HEK293 (cell line): ENCODE measurements at regions not wholly inside any gene's neighbourhood (a gene's known extent, or its start where the extent isn't known, plus 50 kb on each side); places are given as distances from the start of the nearest gene placed in this dataset.

ENCODE experiments used
- CTCF ChIA-PET: fragments of 350-600 bp; formaldehyde crosslinking; extraction: SDS; loops from one replicate; lab custom pipeline; 2021; ENCODE audit warnings: antibody characterized with exemption; lab: Yijun Ruan, JAX
- POLR2A ChIA-PET: fragments of 300-600 bp; formaldehyde crosslinking; extraction: SDS; loops from one replicate; lab custom pipeline; 2020; ENCODE audit warnings: antibody characterized with exemption, inconsistent platforms; lab: Yijun Ruan, JAX
- H3K27ac ChIP-seq: fragments of 200-500 bp; sonication (Bioruptor generic); 2 replicates; pipeline ENCODE4 v1.5.1; 2014; ENCODE audit warnings: low read depth, low read length, control low read depth, inconsistent platforms; ENCODE audit errors: extremely low read depth
- H3K36me3 ChIP-seq, 2 experiments: fragments of 200-500 bp in 1 of 2; sonication (Bioruptor generic) in 1 of 2; 1 replicate in 1 of 2; 2 replicates in 1 of 2; pipeline ENCODE4 v1.5.1; 2014 to 2017; ENCODE audit warnings: inconsistent platforms in 2 of 2, low read length in 2 of 2; ENCODE audit not compliant: control insufficient read depth in 2 of 2, insufficient read depth in 1 of 2
- H3K4me1 ChIP-seq: fragments of 200-500 bp; sonication (Bioruptor generic); 2 replicates; pipeline ENCODE4 v1.5.1; 2014; ENCODE audit warnings: mild to moderate bottlenecking, low read length, inconsistent platforms; ENCODE audit not compliant: control insufficient read depth, insufficient read depth
- H3K4me3 ChIP-seq: 2 replicates; pipeline ENCODE4 v1.5.1; 2011; ENCODE audit warnings: low read depth, mild to moderate bottlenecking, control low read depth, low read length, moderate library complexity
- H3K9me3 ChIP-seq: fragments of 200-500 bp; sonication (Bioruptor generic); 2 replicates; pipeline ENCODE4 v1.5.1; 2014; ENCODE audit warnings: low read depth, low read length, inconsistent platforms; ENCODE audit not compliant: control insufficient read depth, insufficient read depth
- CTCF ChIP-seq: fragments of 450-650 bp; formaldehyde crosslinking; IDR thresholded peaks from 2 replicates; pipeline ENCODE4 v1.5.1; 2016; ENCODE audit warnings: missing biosample characterization, missing genetic modification characterization
- MEIS1 ChIP-seq: sonication (generic); formaldehyde crosslinking; IDR thresholded peaks from 2 replicates; pipeline ENCODE4 v1.8.1; 2022; ENCODE audit warnings: missing genetic modification reagents, mild to moderate bottlenecking, borderline replicate concordance
- PRDM2 ChIP-seq: fragments of 450-650 bp; formaldehyde crosslinking; IDR thresholded peaks from 2 replicates; pipeline ENCODE4 v1.5.1; 2016; ENCODE audit warnings: missing biosample characterization, missing genetic modification characterization, borderline replicate concordance
- WT1 ChIP-seq: fragments of 450-650 bp; formaldehyde crosslinking; IDR thresholded peaks from 2 replicates; pipeline ENCODE4 v1.5.1; 2016; ENCODE audit warnings: missing biosample characterization, missing genetic modification characterization
- ZFHX2 ChIP-seq: fragments of 450-650 bp; formaldehyde crosslinking; conservative IDR thresholded peaks from 2 replicates; pipeline ENCODE4 v1.5.1; 2016; ENCODE audit warnings: missing biosample characterization, missing genetic modification characterization
- ZNF10 ChIP-seq: fragments of 450-650 bp; formaldehyde crosslinking; IDR thresholded peaks from 2 replicates; pipeline ENCODE4 v1.5.1; 2017; ENCODE audit warnings: missing biosample characterization, missing genetic modification characterization
- ZNF121 ChIP-seq: fragments of 450-650 bp; formaldehyde crosslinking; IDR thresholded peaks from 2 replicates; pipeline ENCODE4 v1.5.1; 2016; ENCODE audit warnings: missing biosample characterization, missing genetic modification characterization
- ZNF335 ChIP-seq: fragments of 450-650 bp; formaldehyde crosslinking; conservative IDR thresholded peaks from 2 replicates; pipeline ENCODE4 v1.5.1; 2016; ENCODE audit warnings: missing biosample characterization, missing genetic modification characterization
- ZNF48 ChIP-seq: fragments of 450-650 bp; formaldehyde crosslinking; IDR thresholded peaks from 2 replicates; pipeline ENCODE4 v1.5.1; 2016; ENCODE audit warnings: missing biosample characterization, missing genetic modification characterization
- ZNF521 ChIP-seq: fragments of 450-650 bp; formaldehyde crosslinking; IDR thresholded peaks from 2 replicates; pipeline ENCODE4 v1.5.1; 2017; ENCODE audit warnings: missing biosample characterization, mild to moderate bottlenecking, missing genetic modification characterization
- ZNF548 ChIP-seq: fragments of 450-650 bp; formaldehyde crosslinking; IDR thresholded peaks from 2 replicates; pipeline ENCODE4 v1.5.1; 2016; ENCODE audit warnings: missing biosample characterization, missing genetic modification characterization
- ZNF555 ChIP-seq: fragments of 450-650 bp; formaldehyde crosslinking; conservative IDR thresholded peaks from 2 replicates; pipeline ENCODE4 v1.5.1; 2017; ENCODE audit warnings: missing biosample characterization, mild to moderate bottlenecking, missing genetic modification characterization, inconsistent platforms
- ZNF558 ChIP-seq: fragments of 450-650 bp; formaldehyde crosslinking; IDR thresholded peaks from 2 replicates; pipeline ENCODE4 v1.5.1; 2016; ENCODE audit warnings: missing biosample characterization, missing genetic modification characterization
- ZNF785 ChIP-seq: fragments of 450-650 bp; formaldehyde crosslinking; IDR thresholded peaks from 2 replicates; pipeline ENCODE4 v1.5.1; 2016; ENCODE audit warnings: missing biosample characterization, missing genetic modification characterization
- ZNF791 ChIP-seq: fragments of 450-650 bp; formaldehyde crosslinking; IDR thresholded peaks from 2 replicates; pipeline ENCODE4 v1.5.1; 2016; ENCODE audit warnings: missing biosample characterization, missing genetic modification characterization
- TF ChIP-seq, protein P1 (sequence below): fragments of 450-650 bp; formaldehyde crosslinking; IDR thresholded peaks from 2 replicates; pipeline ENCODE4 v1.5.1; 2016; ENCODE audit warnings: missing biosample characterization, missing genetic modification characterization

- no peak for TF ChIP-seq ZNF558 (tag by site-specific recombination)
These were observed 171.5 kb upstream of the ADCY1 start (continued) for GRCh38 chr7:45402480-45403218.

DNA sequence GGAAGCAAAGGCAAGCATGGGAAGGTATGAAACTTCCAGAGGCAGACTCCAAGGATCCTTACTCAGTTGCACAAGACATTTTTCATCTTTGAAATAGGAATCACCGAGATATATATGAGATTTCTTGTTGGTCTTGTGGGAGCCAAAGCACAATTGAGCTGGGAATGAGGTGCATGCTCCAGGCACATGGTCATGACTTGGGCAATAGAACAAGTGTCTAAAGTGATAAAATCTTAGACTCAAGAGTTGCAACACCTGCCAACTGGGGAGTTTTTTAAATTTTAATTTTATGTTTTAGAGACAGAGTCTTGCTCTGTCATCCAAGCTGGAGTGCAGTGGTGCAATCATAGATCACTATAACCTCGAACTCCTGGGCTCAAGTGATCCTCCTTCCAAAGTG lies 169.5 kb upstream of the ADCY1 start:
- POLR2A ChIA-PET: no interaction called here
- Histone ChIP-seq H3K4me3 (no peak overlapping the region), H3K27ac (no peak overlapping the region), H3K9me3 (no peaks in the 10 kb centered on the region), H3K4me1 (no peaks in the 10 kb centered on the region), H3K36me3 (no peaks in the 10 kb centered on the region)
- CTCF ChIA-PET: no interaction called here
- TF ChIP-seq ZNF521 (tag by site-specific recombination): no peak
- TF ChIP-seq WT1: no peak
- TF ChIP-seq ZNF121 (tag by site-specific recombination): no peak
- TF ChIP-seq, protein P1, sequence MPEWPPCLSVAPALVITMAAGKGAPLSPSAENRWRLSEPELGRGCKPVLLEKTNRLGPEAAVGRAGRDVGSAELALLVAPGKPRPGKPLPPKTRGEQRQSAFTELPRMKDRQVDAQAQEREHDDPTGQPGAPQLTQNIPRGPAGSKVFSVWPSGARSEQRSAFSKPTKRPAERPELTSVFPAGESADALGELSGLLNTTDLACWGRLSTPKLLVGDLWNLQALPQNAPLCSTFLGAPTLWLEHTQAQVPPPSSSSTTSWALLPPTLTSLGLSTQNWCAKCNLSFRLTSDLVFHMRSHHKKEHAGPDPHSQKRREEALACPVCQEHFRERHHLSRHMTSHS (tag by site-specific recombination): no peak
- no peak for TF ChIP-seq ZNF548
- no peak for TF ChIP-seq ZFHX2
- no peak for TF ChIP-seq PRDM2 (tag by site-specific recombination)
- no peak for TF ChIP-seq ZNF785 (tag by site-specific recombination)
- TF ChIP-seq ZNF791 (tag by site-specific recombination): no peak
- no peak for TF ChIP-seq MEIS1 (CRISPR knock-in tag)

DNA sequence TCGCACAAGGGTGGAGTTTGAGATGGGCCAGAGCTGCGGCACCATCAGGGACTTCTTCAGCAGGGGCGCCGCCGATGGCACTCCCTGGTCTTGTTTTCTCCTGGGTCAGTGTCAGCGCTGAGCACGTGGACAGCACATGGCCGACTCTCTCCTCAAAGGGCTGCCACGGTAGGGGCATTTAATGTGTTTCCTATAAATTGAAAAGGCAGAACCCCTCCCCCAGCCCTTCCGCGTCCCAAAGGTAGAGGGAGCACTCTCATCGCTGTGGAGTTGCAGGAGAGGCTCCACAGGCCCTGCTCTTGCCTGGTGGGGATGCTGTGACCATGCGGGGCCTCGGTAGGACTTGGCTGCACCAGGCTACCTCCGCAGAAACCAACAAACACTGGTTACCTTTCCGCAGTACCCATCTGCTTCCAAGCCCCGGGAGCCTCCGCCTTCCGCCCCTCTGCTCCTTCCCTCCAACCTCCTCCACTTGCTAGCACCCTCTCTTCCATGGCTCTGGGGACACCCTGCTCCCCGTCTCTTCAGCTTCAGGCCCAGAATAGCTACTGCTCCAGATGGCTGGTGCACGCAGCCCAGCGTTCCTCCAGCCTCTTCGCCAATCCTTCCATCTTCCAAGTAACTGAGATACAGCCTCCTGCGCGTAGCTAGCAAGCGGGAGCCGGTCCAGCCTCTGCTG lies 166.3 kb upstream of the ADCY1 start:
- H3K4me1 ChIP-seq: no peaks in the 10 kb centered on the region
- no peak for TF ChIP-seq ZNF48
- no peak for TF ChIP-seq ZNF10 (tag by site-specific recombination)
- no peak for TF ChIP-seq CTCF (tag by site-specific recombination)
- no peak for TF ChIP-seq ZNF335
- TF ChIP-seq ZNF555 (tag by site-specific recombination): no peak
- ChIA-PET POLR2A (no interaction called here), CTCF (interaction anchor here (0.7 kb wide), 1 partner anchor 32 kb away, joined by 4 read pairs; no protein-coding TSS in a partner anchor)
- no peak overlapping the region for H3K4me3 ChIP-seq
- H3K9me3 ChIP-seq: no peaks in the 10 kb centered on the region
- no peak overlapping the region for H3K27ac ChIP-seq
- H3K36me3 ChIP-seq: no peaks in the 10 kb centered on the region
